Breast epithelium (tissue), 3 donors: ENCODE measurements at regions not wholly inside any gene's neighbourhood (a gene's known extent, or its start where the extent isn't known, plus 50 kb on each side); places are given as distances from the start of the nearest gene placed in this dataset.

Source experiments
- POLR2AphosphoS5 ChIP-seq, 3 donors: sonication (generic); formaldehyde crosslinking; IDR thresholded peaks; one replicate each; pipeline ENCODE4 v1.6.1; 2017; ENCODE audit warnings: antibody characterized with exemption in 3 of 3
- TF ChIP-seq, protein P1 (sequence below), 3 donors: fragments of 450-650 bp; IDR thresholded peaks; one replicate each; pipeline ENCODE4 v1.5.1; 2016 to 2017; ENCODE audit warnings: antibody characterized with exemption in 3 of 3, mild to moderate bottlenecking in 3 of 3, moderate library complexity in 3 of 3

DNA sequence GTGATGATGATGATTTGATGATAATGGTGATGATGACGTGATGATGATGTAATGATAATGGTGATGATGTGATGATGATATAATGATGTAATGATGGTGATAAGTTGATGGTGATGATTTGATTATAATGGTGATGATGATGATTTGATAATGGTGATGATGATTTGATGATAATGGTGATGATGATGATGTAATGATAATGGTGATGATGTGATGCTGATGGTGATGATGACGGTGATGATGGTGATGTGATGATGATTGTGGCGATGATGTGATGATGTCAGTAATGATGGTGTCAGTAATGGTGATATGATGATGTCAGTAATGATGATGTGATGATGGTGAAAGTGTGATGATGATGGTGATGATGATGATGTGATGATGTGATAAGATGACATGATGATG, 613.4 kb downstream of the AACS start:
- TF ChIP-seq, protein P1, sequence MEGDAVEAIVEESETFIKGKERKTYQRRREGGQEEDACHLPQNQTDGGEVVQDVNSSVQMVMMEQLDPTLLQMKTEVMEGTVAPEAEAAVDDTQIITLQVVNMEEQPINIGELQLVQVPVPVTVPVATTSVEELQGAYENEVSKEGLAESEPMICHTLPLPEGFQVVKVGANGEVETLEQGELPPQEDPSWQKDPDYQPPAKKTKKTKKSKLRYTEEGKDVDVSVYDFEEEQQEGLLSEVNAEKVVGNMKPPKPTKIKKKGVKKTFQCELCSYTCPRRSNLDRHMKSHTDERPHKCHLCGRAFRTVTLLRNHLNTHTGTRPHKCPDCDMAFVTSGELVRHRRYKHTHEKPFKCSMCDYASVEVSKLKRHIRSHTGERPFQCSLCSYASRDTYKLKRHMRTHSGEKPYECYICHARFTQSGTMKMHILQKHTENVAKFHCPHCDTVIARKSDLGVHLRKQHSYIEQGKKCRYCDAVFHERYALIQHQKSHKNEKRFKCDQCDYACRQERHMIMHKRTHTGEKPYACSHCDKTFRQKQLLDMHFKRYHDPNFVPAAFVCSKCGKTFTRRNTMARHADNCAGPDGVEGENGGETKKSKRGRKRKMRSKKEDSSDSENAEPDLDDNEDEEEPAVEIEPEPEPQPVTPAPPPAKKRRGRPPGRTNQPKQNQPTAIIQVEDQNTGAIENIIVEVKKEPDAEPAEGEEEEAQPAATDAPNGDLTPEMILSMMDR (IDR thresholded peaks at IDR 0.05): no peak
- no peak for TF ChIP-seq POLR2AphosphoS5 (IDR thresholded peaks at IDR 0.05)
